Uterus (tissue), 3 donors: ENCODE measurements at regions not wholly inside any gene's neighbourhood (a gene's known extent, or its start where the extent isn't known, plus 50 kb on each side); places are given as distances from the start of the nearest gene placed in this dataset.

Experiments used
- DNase-seq, 2 donors: peaks; one replicate each; pipeline ENCODE4 v3.0.0-alpha.2; 2019 to 2020
- H3K27ac ChIP-seq, 2 donors: fragments of 200-600 bp; sonication (generic); 1 replicate in 1 of 2; 2 replicates in 1 of 2; pipeline ENCODE4 v1.5.1; 2016 to 2018
- H3K27me3 ChIP-seq, 2 donors: fragments of 200-600 bp; sonication (generic); one replicate each; pipeline ENCODE4 v1.5.1; 2018 to 2019; ENCODE audit warnings: control low read depth in 1 of 2
- H3K36me3 ChIP-seq, 2 donors: fragments of 200-600 bp; sonication (generic); one replicate each; pipeline ENCODE4 v1.5.1; 2019; ENCODE audit warnings: control low read depth in 1 of 2
- H3K4me1 ChIP-seq, 2 donors: fragments of 200-600 bp; sonication (generic); one replicate each; pipeline ENCODE4 v1.5.1; 2018 to 2019; ENCODE audit warnings: control low read depth in 1 of 2
- H3K4me3 ChIP-seq, 2 donors: fragments of 200-600 bp; sonication (generic); 1 replicate in 1 of 2; 2 replicates in 1 of 2; pipeline ENCODE4 v1.5.1; 2018 to 2019; ENCODE audit warnings: mild to moderate bottlenecking in 1 of 2
- H3K9me3 ChIP-seq, 2 donors: fragments of 200-600 bp; sonication (generic); one replicate each; pipeline ENCODE4 v1.5.1; 2019; ENCODE audit warnings: control low read depth in 1 of 2
- CTCF ChIP-seq, 4 experiments: fragments of 200-600 bp in 2 of 4; fragments of 450-650 bp in 2 of 4; sonication (generic) in 2 of 4; IDR thresholded peaks; one replicate each; pipeline ENCODE4 v1.5.1; 2016 to 2019; ENCODE audit warnings: antibody characterized with exemption in 4 of 4, mild to moderate bottlenecking in 2 of 4, moderate library complexity in 1 of 4
- POLR2A ChIP-seq, 2 donors: fragments of 450-650 bp; IDR thresholded peaks; one replicate each; pipeline ENCODE4 v1.6.1; 2016; ENCODE audit warnings: antibody characterized with exemption in 2 of 2, mild to moderate bottlenecking in 1 of 2, moderate library complexity in 1 of 2
- intact Hi-C: fragments of 100-400 bp; cut with DNase I; formaldehyde crosslinking; loops from one replicate; pipeline ENCODE4 v1.15.1; 2023; ENCODE audit warnings: low total_unique reads
- donor health status: DM: yes; HTN: yes; CAD: no.

DNA sequence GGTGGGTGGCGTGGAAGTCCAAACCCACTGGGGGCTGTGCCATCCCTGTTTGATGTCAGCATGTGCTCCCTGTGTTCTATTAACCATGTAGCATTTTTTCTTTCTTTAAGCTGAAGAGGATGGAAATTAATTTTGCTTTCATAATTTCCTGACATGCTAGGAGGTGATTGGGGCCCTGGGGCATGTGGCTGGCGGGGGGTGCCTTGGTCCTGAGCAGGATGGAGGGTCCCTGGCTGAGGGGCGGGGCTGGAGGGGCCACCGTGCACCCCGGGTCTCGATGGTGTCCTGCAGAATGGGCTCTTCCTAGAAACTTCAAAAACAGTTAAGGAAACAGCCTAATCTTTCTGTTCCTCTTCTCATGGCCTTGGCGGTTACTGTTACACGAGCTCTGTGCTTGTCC is 69.3 kb upstream of the IRX4 start:
- no peak for DNase-seq
- no peak for TF ChIP-seq POLR2A (IDR thresholded peaks at IDR 0.05)
- TF ChIP-seq CTCF (IDR thresholded peaks at IDR 0.05), result no peak
- H3K9me3 ChIP-seq, result no peaks in the 10 kb centered on the region
- no peak overlapping the region for H3K27ac ChIP-seq
- H3K27me3 ChIP-seq, result no peaks in the 10 kb centered on the region
- H3K4me1 ChIP-seq, result no peaks in the 10 kb centered on the region
- H3K36me3 ChIP-seq, result no peaks in the 10 kb centered on the region
- intact Hi-C loops, result no loop called here
- H3K4me3 ChIP-seq, result no peak overlapping the region

- intact Hi-C loops, result no loop called here
- H3K4me3 ChIP-seq, result no peak overlapping the region
Observed at GRCh38 chr5:1951165-1951816, 68.6 kb upstream of the IRX4 start.

DNA sequence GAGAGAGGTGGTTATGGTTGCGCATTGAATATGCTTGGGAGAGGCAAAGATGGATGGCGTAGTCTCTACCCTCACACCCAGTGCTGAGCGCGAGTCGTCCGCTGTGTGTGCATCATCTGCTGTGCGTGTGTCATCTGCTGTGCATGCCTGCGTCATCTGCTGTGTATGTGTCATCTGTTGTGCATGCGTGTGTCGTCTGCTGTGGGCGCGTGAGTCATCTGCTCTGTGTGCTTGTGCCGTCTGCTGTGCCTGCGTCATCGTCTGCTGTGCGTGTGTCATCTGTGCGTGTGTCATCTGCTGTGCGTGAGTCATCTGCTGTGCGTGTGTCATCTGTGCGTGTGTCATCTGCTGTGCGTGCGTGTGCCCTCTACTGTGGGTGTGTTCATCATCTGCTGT is 68.0 kb upstream of the IRX4 start:
- Histone ChIP-seq H3K27me3 (no peaks in the 10 kb centered on the region), H3K9me3 (no peaks in the 10 kb centered on the region), H3K36me3 (no peaks in the 10 kb centered on the region), H3K27ac (peak overlapping the region in 1 of 2 donors; percentile 39), H3K4me1 (no peaks in the 10 kb centered on the region), H3K4me3 (no peak overlapping the region)
- no peak for DNase-seq
- intact Hi-C loops, result no loop called here
- no peak for TF ChIP-seq CTCF (IDR thresholded peaks at IDR 0.05)
- TF ChIP-seq POLR2A (IDR thresholded peaks at IDR 0.05), result no peak

More at GRCh38 chr5:1951165-1951816, 68.6 kb upstream of the IRX4 start:
- Histone ChIP-seq H3K36me3 (no peaks in the 10 kb centered on the region), H3K9me3 (no peaks in the 10 kb centered on the region), H3K27me3 (no peaks in the 10 kb centered on the region), H3K4me1 (no peaks in the 10 kb centered on the region), H3K27ac (no peak overlapping the region)
- no peak for TF ChIP-seq POLR2A (IDR thresholded peaks at IDR 0.05)
- TF ChIP-seq CTCF (IDR thresholded peaks at IDR 0.05), result no peak
- DNase-seq, result no peak

DNA sequence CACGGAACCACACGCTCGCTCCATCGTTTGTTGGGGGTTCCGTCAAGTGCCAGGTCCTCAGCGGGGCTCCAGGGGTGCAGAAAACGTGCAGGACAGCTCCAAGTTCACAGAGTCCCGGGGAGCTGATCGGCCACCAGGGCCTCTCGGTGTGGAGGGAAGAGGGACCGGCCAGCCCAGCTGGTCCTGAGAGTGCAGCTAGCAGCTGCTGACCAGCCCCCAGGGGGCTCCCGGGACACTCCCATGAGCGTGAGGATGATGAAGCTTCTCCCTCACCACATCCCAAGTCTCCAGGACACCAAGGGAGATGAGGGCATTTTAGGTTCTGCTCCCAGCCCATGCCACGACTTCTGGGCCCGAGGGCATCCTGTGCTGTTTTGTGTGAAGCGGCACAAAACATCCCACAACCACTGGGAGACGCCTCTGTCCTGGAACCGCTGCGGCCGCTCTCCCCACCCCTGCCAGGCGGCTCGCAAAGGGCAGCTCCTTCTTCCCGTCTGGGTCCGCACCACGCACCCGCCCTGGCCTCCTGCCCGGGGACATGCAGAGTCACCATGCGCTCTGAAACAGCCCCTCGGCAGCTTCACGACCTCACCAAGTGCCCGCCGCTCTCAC is 67.5 kb upstream of the IRX4 start:
- Histone ChIP-seq H3K4me1 (no peaks in the 10 kb centered on the region), H3K4me3 (no peak overlapping the region), H3K9me3 (no peaks in the 10 kb centered on the region), H3K36me3 (no peaks in the 10 kb centered on the region), H3K27me3 (no peaks in the 10 kb centered on the region), H3K27ac (peak overlapping the region in 1 of 2 donors; percentile 39)
- intact Hi-C loops, result no loop called here
- DNase-seq, result no peak
- TF ChIP-seq POLR2A (IDR thresholded peaks at IDR 0.05) (no peak), CTCF (IDR thresholded peaks at IDR 0.05) (no peak)

GRCh38 chr5:1949253-1949652 is 66.5 kb upstream of the IRX4 start:
- no peak overlapping the region for H3K4me3 ChIP-seq
- intact Hi-C loops, result no loop called here
- no peaks in the 10 kb centered on the region for H3K36me3 ChIP-seq
- no peaks in the 10 kb centered on the region for H3K27me3 ChIP-seq
- no peaks in the 10 kb centered on the region for H3K9me3 ChIP-seq
- DNase-seq, result no peak
- no peaks in the 10 kb centered on the region for H3K4me1 ChIP-seq
- peak overlapping the region in 1 of 2 donors; percentile 67 for H3K27ac ChIP-seq
- TF ChIP-seq CTCF (IDR thresholded peaks at IDR 0.05), result no peak
- TF ChIP-seq POLR2A (IDR thresholded peaks at IDR 0.05), result no peak
